Astrocyte (in vitro differentiated cells and primary cell): ENCODE measurements at regions not wholly inside any gene's neighbourhood (a gene's known extent, or its start where the extent isn't known, plus 50 kb on each side); places are given as distances from the start of the nearest gene placed in this dataset.

Source experiments
- EZH2 ChIP-seq: IDR thresholded peaks from 2 replicates; pipeline ENCODE4 v1.6.1; 2012; ENCODE audit warnings: mild to moderate bottlenecking, low read length, inconsistent platforms; ENCODE audit not compliant: insufficient read depth
- TF ChIP-seq, protein P1 (sequence below): IDR thresholded peaks from 2 replicates; pipeline ENCODE4 v1.5.1; 2011; ENCODE audit warnings: low read depth, mild to moderate bottlenecking, inconsistent platforms, low read length, moderate library complexity; ENCODE audit not compliant: insufficient read depth

DNA sequence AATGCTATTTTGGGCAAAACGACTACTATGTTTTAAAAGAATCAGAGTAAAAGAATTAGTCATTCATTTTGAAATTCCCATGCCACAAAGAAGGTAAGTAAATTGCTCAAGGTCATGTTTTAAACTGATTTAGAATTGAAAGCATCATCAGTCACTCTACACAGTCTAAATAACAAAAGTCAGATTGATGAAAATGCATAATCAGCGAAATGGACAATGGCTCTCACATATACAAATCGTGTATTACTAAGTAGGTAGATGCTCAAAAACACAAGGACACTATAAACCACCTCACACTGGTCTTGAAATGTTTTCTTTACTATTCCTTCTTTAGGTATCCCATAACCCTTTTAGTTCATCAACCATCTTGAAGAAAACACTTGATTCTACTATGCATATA is 135.4 kb downstream of the OPN5 start:
- TF ChIP-seq, protein P1, sequence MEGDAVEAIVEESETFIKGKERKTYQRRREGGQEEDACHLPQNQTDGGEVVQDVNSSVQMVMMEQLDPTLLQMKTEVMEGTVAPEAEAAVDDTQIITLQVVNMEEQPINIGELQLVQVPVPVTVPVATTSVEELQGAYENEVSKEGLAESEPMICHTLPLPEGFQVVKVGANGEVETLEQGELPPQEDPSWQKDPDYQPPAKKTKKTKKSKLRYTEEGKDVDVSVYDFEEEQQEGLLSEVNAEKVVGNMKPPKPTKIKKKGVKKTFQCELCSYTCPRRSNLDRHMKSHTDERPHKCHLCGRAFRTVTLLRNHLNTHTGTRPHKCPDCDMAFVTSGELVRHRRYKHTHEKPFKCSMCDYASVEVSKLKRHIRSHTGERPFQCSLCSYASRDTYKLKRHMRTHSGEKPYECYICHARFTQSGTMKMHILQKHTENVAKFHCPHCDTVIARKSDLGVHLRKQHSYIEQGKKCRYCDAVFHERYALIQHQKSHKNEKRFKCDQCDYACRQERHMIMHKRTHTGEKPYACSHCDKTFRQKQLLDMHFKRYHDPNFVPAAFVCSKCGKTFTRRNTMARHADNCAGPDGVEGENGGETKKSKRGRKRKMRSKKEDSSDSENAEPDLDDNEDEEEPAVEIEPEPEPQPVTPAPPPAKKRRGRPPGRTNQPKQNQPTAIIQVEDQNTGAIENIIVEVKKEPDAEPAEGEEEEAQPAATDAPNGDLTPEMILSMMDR: no peak
- no peak for TF ChIP-seq EZH2
